DND-41 (cell line): ENCODE measurements at regions not wholly inside any gene's neighbourhood (a gene's known extent, or its start where the extent isn't known, plus 50 kb on each side); places are given as distances from the start of the nearest gene placed in this dataset.
"Not testable (repeated sequence)": the region's sequence is repeated elsewhere in the genome, so short reads cannot be mapped to it uniquely, and the experiment has no call there.

Experiments
- ATAC-seq: fragments of 200-7000 bp; cut with Tn5 transposase; 3 replicates; pipeline ENCODE4 v1.9.1; 2021; ENCODE audit warnings: low read depth; ENCODE audit not compliant: insufficient read depth
- DNase-seq: peaks from one replicate; pipeline ENCODE4 v3.0.0-alpha.2; 2020
- H2AFZ ChIP-seq: 2 replicates; pipeline ENCODE4 v1.6.0; 2012; ENCODE audit warnings: low read depth, low read length
- H3K27ac ChIP-seq: 2 replicates; pipeline ENCODE4 v1.5.1; 2012; ENCODE audit warnings: low read length, inconsistent platforms
- H3K27me3 ChIP-seq: fragments of 200-600 bp; sonication (generic); 2 replicates; pipeline ENCODE4 v1.6.0; 2012; ENCODE audit warnings: low read length, mild to moderate bottlenecking, inconsistent platforms; ENCODE audit not compliant: insufficient read depth, poor library complexity
- H3K36me3 ChIP-seq: 2 replicates; pipeline ENCODE4 v1.5.1; 2012; ENCODE audit warnings: low read length, inconsistent platforms; ENCODE audit not compliant: insufficient read depth
- H3K4me1 ChIP-seq: 2 replicates; pipeline ENCODE4 v1.5.1; 2012; ENCODE audit warnings: mild to moderate bottlenecking, low read length; ENCODE audit not compliant: insufficient read depth
- H3K4me2 ChIP-seq: 2 replicates; pipeline ENCODE4 v1.6.0; 2012; ENCODE audit warnings: mild to moderate bottlenecking, moderate library complexity, low read length, inconsistent platforms; ENCODE audit not compliant: insufficient read depth
- H3K4me3 ChIP-seq, 2 experiments: fragments of 200-600 bp in 1 of 2; shearing (Covaris generic) in 1 of 2; 2 replicates each; pipeline ENCODE4 v1.5.1; 2012 to 2016; ENCODE audit warnings: inconsistent platforms in 2 of 2, low read length in 2 of 2, mild to moderate bottlenecking in 2 of 2, low read depth in 1 of 2, moderate library complexity in 1 of 2
- H3K79me2 ChIP-seq: 2 replicates; pipeline ENCODE4 v1.6.0; 2012; ENCODE audit warnings: low read length, inconsistent platforms; ENCODE audit not compliant: insufficient read depth
- H3K9ac ChIP-seq: 2 replicates; pipeline ENCODE4 v1.6.0; 2012; ENCODE audit warnings: low read depth, mild to moderate bottlenecking, inconsistent platforms, low read length, moderate library complexity
- H3K9me3 ChIP-seq: 2 replicates; pipeline ENCODE4 v1.5.1; 2012; ENCODE audit warnings: low read length, moderate library complexity, mild to moderate bottlenecking, inconsistent platforms; ENCODE audit not compliant: insufficient read depth, severe bottlenecking
- H4K20me1 ChIP-seq: 2 replicates; pipeline ENCODE4 v1.6.0; 2012; ENCODE audit warnings: low read length; ENCODE audit not compliant: insufficient read depth
- CTCF ChIP-seq: IDR thresholded peaks from 2 replicates; pipeline ENCODE4 v1.5.1; 2012; ENCODE audit warnings: borderline replicate concordance, low read length, moderate library complexity, mild to moderate bottlenecking; ENCODE audit not compliant: poor library complexity, severe bottlenecking; ENCODE audit errors: extremely low read depth
- EZH2 ChIP-seq: IDR thresholded peaks from 3 replicates; pipeline ENCODE4 v1.6.1; 2012; ENCODE audit warnings: borderline replicate concordance, low read depth, mild to moderate bottlenecking, moderate library complexity, low read length, inconsistent platforms; ENCODE audit not compliant: severe bottlenecking

GRCh38 chr20:5474646-5475550, 135.9 kb downstream of the GPCPD1 start:
- Histone ChIP-seq H3K36me3 (no peaks in the 10 kb centered on the region), H3K9me3 (no peaks in the 10 kb centered on the region), H3K79me2 (no peaks in the 10 kb centered on the region), H2AFZ (no peak overlapping the region), H3K27me3 (no peaks in the 10 kb centered on the region), H3K4me1 (no peaks in the 10 kb centered on the region), H3K4me2 (no peak overlapping the region), H3K9ac (no peak overlapping the region), H3K4me3 (no peak overlapping the region), H4K20me1 (no peaks in the 10 kb centered on the region), H3K27ac (no peak overlapping the region)
- ATAC-seq, result no peak
- no peak for DNase-seq
- TF ChIP-seq CTCF (no peak), EZH2 (no peak)

GRCh38 chr20:5471866-5472265, 138.9 kb downstream of the GPCPD1 start:
- not testable (repeated sequence) for DNase-seq, H3K4me1 ChIP-seq, H3K27ac ChIP-seq, H4K20me1 ChIP-seq, H3K27me3 ChIP-seq, H3K36me3 ChIP-seq, ATAC-seq, H3K9me3 ChIP-seq, H2AFZ ChIP-seq, H3K4me2 ChIP-seq, H3K4me3 ChIP-seq, H3K79me2 ChIP-seq, H3K9ac ChIP-seq

- no peak for ATAC-seq
- Histone ChIP-seq H3K27me3 (peaks cover 8% of the 10 kb centered on the region), H3K9me3 (no peaks in the 10 kb centered on the region)
Measured at GRCh38 chr20:5471368-5471767, 139.4 kb downstream of the GPCPD1 start.

More at GRCh38 chr20:5471368-5471767, 139.4 kb downstream of the GPCPD1 start:
- no peaks in the 10 kb centered on the region for H3K4me1 ChIP-seq
- no peak overlapping the region for H3K27ac ChIP-seq
- no peaks in the 10 kb centered on the region for H3K36me3 ChIP-seq
- no peaks in the 10 kb centered on the region for H4K20me1 ChIP-seq
- TF ChIP-seq EZH2, result no peak
- no peak for TF ChIP-seq CTCF
- H3K4me2 ChIP-seq, result no peak overlapping the region
- no peak overlapping the region for H3K9ac ChIP-seq
- H2AFZ ChIP-seq, result no peak overlapping the region
- no peak for DNase-seq
- H3K79me2 ChIP-seq, result no peaks in the 10 kb centered on the region
- no peak overlapping the region for H3K4me3 ChIP-seq
